ENCODE measurements at regions not wholly inside any gene's neighbourhood (a gene's known extent, or its start where the extent isn't known, plus 50 kb on each side); places are given as distances from the start of the nearest gene placed in this dataset.
"Not testable (repeated sequence)": the region's sequence is repeated elsewhere in the genome, so short reads cannot be mapped to it uniquely, and the experiment has no call there.

- DNase-seq (ENCODE audit: low spot score) = no peak
Observed at GRCh38 chr10:45564303-45564959, 108.1 kb downstream of the ZFAND4 start.

- DNase-seq (ENCODE audit: low spot score) = no peak
Observed at GRCh38 chr10:45561952-45562351, 110.6 kb downstream of the ZFAND4 start.

- no peak for DNase-seq (ENCODE audit: low spot score)
Observed at GRCh38 chr10:45560262-45560661, 112.3 kb downstream of the ZFAND4 start.

GRCh38 chr10:45558425-45558824, 114.1 kb downstream of the ZFAND4 start:
- no peak for DNase-seq (ENCODE audit: low spot score)

- no peak for DNase-seq (ENCODE audit: low spot score)
Observed at GRCh38 chr10:45557275-45557905, 115.2 kb downstream of the ZFAND4 start.

- DNase-seq (ENCODE audit: low spot score) = no peak
Observed at GRCh38 chr10:45555795-45556194, 116.8 kb downstream of the ZFAND4 start.

- not testable (repeated sequence) for DNase-seq (ENCODE audit: low spot score)
Observed at GRCh38 chr10:45555332-45555731, 117.2 kb downstream of the ZFAND4 start.

- no peak for DNase-seq (ENCODE audit: low spot score)
Observed at GRCh38 chr10:45553613-45554012, 119.0 kb downstream of the ZFAND4 start.

GRCh38 chr10:45553155-45553554, 119.4 kb downstream of the ZFAND4 start:
- no peak for DNase-seq (ENCODE audit: low spot score)

GRCh38 chr10:45552476-45552875, 120.1 kb downstream of the ZFAND4 start:
- DNase-seq (ENCODE audit: low spot score) = no peak

GRCh38 chr10:45550903-45551786, 121.4 kb downstream of the ZFAND4 start:
- no peak for DNase-seq (ENCODE audit: low spot score)

GRCh38 chr10:45548068-45548467, 124.5 kb downstream of the ZFAND4 start:
- DNase-seq (ENCODE audit: low spot score) = no peak

GRCh38 chr10:45547207-45547606, 125.4 kb downstream of the ZFAND4 start:
- no peak for DNase-seq (ENCODE audit: low spot score)

- DNase-seq (ENCODE audit: low spot score) = no peak
Observed at GRCh38 chr10:45545150-45545549, 127.4 kb downstream of the ZFAND4 start.

- DNase-seq (ENCODE audit: low spot score) = no peak
Observed at GRCh38 chr10:45544191-45544590, 128.4 kb downstream of the ZFAND4 start.

- DNase-seq (ENCODE audit: low spot score) = not testable (repeated sequence)
Observed at GRCh38 chr10:45541032-45541431, 131.5 kb downstream of the ZFAND4 start.

- not testable (repeated sequence) for DNase-seq (ENCODE audit: low spot score)
Observed at GRCh38 chr10:45540589-45540988, 132.0 kb downstream of the ZFAND4 start.

GRCh38 chr10:45539569-45539968, 133.0 kb downstream of the ZFAND4 start:
- DNase-seq (ENCODE audit: low spot score) = not testable (repeated sequence)

GRCh38 chr10:45534572-45534971, 138.0 kb downstream of the ZFAND4 start:
- DNase-seq (ENCODE audit: low spot score) = no peak

- no peak for DNase-seq (ENCODE audit: low spot score)
Observed at GRCh38 chr10:45532480-45532879, 140.1 kb downstream of the ZFAND4 start.

GRCh38 chr10:45526309-45526905, 146.2 kb downstream of the ZFAND4 start:
- no peak for DNase-seq (ENCODE audit: low spot score)

GRCh38 chr10:45520476-45520875, 146.5 kb downstream of the ALOX5 start:
- DNase-seq (ENCODE audit: low spot score) = no peak
